IPS DF 6.9 (cell line): ENCODE measurements at regions not wholly inside any gene's neighbourhood (a gene's known extent, or its start where the extent isn't known, plus 50 kb on each side); places are given as distances from the start of the nearest gene placed in this dataset.

ENCODE experiments used
- DNase-seq: peaks from one replicate; pipeline ENCODE4 v3.0.0-alpha.2; 2013; ENCODE audit warnings: low read depth, low spot score
- H3K27ac ChIP-seq: one replicate; pipeline ENCODE4 v1.5.1; 2013; ENCODE audit warnings: low read length, control low read depth
- H3K27me3 ChIP-seq: 2 replicates; pipeline ENCODE4 v1.6.1; 2013; ENCODE audit warnings: mild to moderate bottlenecking, low read length; ENCODE audit not compliant: control insufficient read depth, insufficient read depth
- H3K36me3 ChIP-seq: 2 replicates; pipeline ENCODE4 v1.6.1; 2013; ENCODE audit warnings: low read length; ENCODE audit not compliant: control insufficient read depth, insufficient read depth
- H3K4me1 ChIP-seq: 2 replicates; pipeline ENCODE4 v1.6.1; 2013; ENCODE audit warnings: low read length; ENCODE audit not compliant: control insufficient read depth, insufficient read depth
- H3K4me3 ChIP-seq: 2 replicates; pipeline ENCODE4 v1.5.1; 2013; ENCODE audit warnings: mild to moderate bottlenecking, low read length
- H3K9me3 ChIP-seq: 2 replicates; pipeline ENCODE4 v1.6.1; 2013; ENCODE audit warnings: low read length, inconsistent platforms; ENCODE audit not compliant: control insufficient read depth, insufficient read depth
- WGBS: extraction: QIAGEN DNeasy Blood & Tissue Kit; methylation state at CpG from one replicate; pipeline ENCODE4 v1.1.7; 2013; ENCODE audit warnings: mixed read lengths, missing lambda C conversion rate; ENCODE audit not compliant: insufficient read length, insufficient coverage; 5-methylcytosine and 5-hydroxymethylcytosine counted together

- no peak for DNase-seq
- WGBS: no CpG with 5 or more reads among the region's 3 CpGs
- no peaks in the 10 kb centered on the region for H3K27me3 ChIP-seq
- no peaks in the 10 kb centered on the region; the same call in 1 of the 2 replicates for H3K36me3 ChIP-seq
- no peaks in the 10 kb centered on the region; the same call in 1 of the 2 replicates for H3K9me3 ChIP-seq
- H3K4me3 ChIP-seq: no peak overlapping the region
- no peak overlapping the region for H3K27ac ChIP-seq
- no peaks in the 10 kb centered on the region for H3K4me1 ChIP-seq
These were observed 150.8 kb upstream of the SPATS2L start for GRCh38 chr2:200155652-200156051.

DNA sequence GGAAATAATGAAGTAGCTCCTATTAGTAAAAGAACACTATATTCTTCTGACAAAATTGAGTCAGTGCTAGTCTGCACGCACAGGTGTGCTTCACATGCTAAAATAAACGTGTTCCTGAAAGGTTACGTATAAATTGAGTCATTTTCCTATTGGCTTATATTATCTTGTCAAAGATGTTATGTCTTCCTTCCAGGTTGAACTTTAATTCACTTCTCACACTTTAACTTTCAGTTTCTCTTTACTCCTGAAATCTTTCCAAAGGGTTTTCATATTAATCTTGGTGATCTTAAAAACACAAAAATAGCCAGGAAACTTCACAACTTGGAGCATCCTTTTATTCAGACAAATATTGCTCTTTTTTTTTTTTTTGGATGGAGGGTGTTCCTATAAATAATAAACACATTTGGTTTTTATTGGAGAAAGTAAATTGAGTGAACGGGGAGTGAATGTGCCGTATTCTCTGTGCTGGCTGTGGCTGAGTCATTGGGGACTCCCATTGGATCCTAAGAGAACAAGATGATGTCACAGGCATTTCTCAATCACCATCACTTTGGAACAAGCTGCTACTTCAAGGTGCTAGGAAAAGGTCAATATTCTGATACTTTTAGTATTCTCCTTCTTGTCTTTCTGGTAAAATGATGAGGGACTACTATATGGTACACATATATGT lies 150.2 kb upstream of the SPATS2L start:
- Histone ChIP-seq H3K27ac (no peak overlapping the region), H3K4me3 (no peak overlapping the region), H3K9me3 (no peaks in the 10 kb centered on the region; the same call in 1 of the 2 replicates), H3K4me1 (no peaks in the 10 kb centered on the region), H3K27me3 (no peaks in the 10 kb centered on the region), H3K36me3 (no peaks in the 10 kb centered on the region; the same call in 1 of the 2 replicates)
- 100% methylated on average over 2 of the region's 5 CpGs for WGBS
- DNase-seq: no peak

GRCh38 chr2:200158647-200159356 lies 147.7 kb upstream of the SPATS2L start:
- no peaks in the 10 kb centered on the region for H3K27me3 ChIP-seq
- no peaks in the 10 kb centered on the region for H3K36me3 ChIP-seq
- no peak overlapping the region for H3K4me3 ChIP-seq
- no peaks in the 10 kb centered on the region for H3K4me1 ChIP-seq
- no peak overlapping the region for H3K27ac ChIP-seq
- WGBS: no CpG with 5 or more reads among the region's 1 CpG
- no peaks in the 10 kb centered on the region for H3K9me3 ChIP-seq
- no peak for DNase-seq

- Histone ChIP-seq H3K27me3 (no peaks in the 10 kb centered on the region), H3K27ac (no peak overlapping the region)
- DNase-seq: no peak
These were observed 147.2 kb upstream of the SPATS2L start for GRCh38 chr2:200159357-200159707.

DNA sequence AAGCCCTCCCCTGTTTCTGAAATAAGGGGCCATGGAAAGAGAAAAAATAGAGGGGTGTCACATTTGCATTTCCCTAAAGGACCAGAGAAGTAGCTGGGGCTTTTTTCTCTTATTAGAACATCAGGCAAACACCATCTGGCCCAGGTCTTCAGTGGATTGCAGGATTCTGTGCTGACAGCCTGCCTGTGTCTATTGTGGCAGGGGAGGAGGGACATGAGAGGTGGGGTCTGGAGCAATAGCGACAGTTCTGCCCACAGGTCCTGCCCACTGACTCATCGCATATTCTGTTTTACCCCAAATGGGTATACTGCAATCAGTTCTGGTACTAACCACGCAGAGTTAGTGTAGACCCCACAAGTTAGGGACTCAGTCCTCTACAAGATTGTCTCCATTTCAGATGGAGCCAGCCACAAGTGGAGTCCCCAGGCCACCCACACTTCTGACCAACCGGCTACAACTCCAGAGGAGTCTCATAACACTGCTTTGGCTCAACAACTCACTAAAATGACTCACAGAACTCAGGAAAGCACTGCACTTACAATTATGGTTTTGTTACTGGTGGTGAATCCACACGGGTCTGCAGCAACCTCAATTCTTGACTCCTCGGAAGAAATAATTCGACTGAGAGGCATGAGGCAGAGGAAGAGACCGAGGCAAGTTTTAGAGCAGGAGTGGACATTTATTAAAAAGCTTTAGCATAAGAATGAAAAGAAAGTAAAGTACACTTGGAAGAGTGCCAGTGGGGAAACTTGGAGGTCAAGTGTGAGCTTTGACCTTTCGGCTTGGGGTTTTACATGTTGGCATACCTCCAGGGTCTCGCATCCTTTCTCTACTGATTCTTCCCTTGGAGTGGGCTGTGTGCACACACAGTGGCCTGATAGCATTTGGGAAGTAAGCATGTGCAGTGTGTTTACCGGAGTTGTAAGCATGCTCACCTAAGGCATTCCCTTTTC lies 146.4 kb upstream of the SPATS2L start:
- no peak overlapping the region for H3K4me3 ChIP-seq
- WGBS: no CpG with 5 or more reads among the region's 11 CpGs
- no peaks in the 10 kb centered on the region for H3K9me3 ChIP-seq
- DNase-seq: no peak
- H3K27ac ChIP-seq: no peak overlapping the region
- H3K27me3 ChIP-seq: no peaks in the 10 kb centered on the region
- no peaks in the 10 kb centered on the region for H3K36me3 ChIP-seq
- H3K4me1 ChIP-seq: no peaks in the 10 kb centered on the region

More at GRCh38 chr2:200159357-200159707, 147.2 kb upstream of the SPATS2L start:
- no peaks in the 10 kb centered on the region for H3K9me3 ChIP-seq
- H3K4me1 ChIP-seq: no peaks in the 10 kb centered on the region
- H3K4me3 ChIP-seq: no peak overlapping the region
- H3K36me3 ChIP-seq: no peaks in the 10 kb centered on the region

- H3K27ac ChIP-seq: no peak overlapping the region
- H3K36me3 ChIP-seq: no peaks in the 10 kb centered on the region
- H3K4me3 ChIP-seq: no peak overlapping the region
- no peaks in the 10 kb centered on the region for H3K9me3 ChIP-seq
- no peak for DNase-seq
- no peaks in the 10 kb centered on the region for H3K4me1 ChIP-seq
- WGBS: no CpG with 5 or more reads among the region's 3 CpGs
- H3K27me3 ChIP-seq: no peaks in the 10 kb centered on the region
These were observed 145.0 kb upstream of the SPATS2L start for GRCh38 chr2:200161458-200161857.

DNA sequence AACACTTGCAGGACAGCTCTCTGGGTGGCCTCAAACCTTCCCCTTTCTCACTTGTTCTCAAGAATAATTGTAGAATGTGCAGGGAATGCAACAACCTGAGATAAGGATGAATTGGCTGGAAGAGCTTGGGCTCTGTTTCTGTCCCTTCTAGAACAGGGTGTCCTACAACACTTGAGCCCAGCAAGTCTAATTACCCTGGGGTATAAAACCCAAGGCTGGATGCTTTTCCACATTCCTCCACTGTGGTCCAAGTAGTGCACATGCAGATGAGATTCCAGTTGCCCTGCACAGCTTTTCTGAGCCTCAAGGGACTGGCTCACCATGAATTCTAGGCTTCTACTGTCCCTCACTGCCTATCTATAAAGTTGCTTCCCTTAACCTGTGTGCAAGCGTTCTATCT lies 140.8 kb upstream of the SPATS2L start:
- no peaks in the 10 kb centered on the region for H3K9me3 ChIP-seq
- no peaks in the 10 kb centered on the region for H3K27me3 ChIP-seq
- no CpG with 5 or more reads among the region's 1 CpG for WGBS
- DNase-seq: no peak
- H3K27ac ChIP-seq: no peak overlapping the region
- no peaks in the 10 kb centered on the region for H3K36me3 ChIP-seq
- no peaks in the 10 kb centered on the region for H3K4me1 ChIP-seq
- H3K4me3 ChIP-seq: no peak overlapping the region

DNA sequence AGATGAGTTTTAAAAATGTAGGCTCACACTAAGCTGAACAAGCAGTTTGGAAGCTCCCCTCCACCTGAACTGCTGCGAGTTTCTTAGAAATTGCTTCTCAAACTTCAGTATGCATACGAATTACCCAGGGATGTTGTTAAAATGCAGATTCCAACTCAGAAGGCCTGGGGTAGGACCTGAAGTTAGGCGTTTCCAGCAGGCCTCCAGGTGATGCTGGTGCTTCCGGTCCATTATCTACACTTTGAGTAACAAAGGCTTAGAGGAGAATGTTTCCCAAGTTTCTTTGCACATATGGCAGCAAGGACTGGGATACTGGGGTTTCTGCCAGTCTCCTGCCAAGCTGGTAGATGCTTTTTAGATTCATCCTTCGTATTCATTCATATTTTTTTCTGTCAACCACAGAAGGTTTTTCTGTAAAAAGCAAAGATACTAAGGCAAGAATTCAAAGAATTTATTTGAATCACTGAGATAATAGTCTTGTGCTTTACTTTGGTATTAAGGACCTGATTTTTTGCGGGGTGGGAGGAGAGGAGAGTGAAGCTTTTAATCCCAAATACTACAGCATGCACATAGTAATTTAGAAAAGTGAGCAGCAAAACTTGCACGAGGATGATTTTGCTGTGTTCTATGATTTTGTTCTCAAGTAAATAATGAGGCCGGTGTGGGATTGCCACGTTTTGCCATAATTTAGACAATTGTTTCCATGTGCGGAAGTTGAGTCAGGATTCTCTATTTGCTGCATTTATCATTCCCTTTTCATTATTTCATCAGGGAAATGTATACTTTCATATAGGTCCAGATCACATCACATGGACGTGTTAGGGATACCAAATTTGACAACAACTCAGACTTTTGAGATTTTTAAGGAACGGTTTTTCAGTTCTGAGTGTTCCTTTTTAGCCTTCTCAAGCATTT lies 137.6 kb upstream of the SPATS2L start:
- Histone ChIP-seq H3K27ac (no peak overlapping the region), H3K27me3 (no peaks in the 10 kb centered on the region), H3K9me3 (no peaks in the 10 kb centered on the region), H3K4me1 (no peaks in the 10 kb centered on the region), H3K4me3 (no peak overlapping the region), H3K36me3 (no peaks in the 10 kb centered on the region)
- no CpG with 5 or more reads among the region's 12 CpGs for WGBS
- no peak for DNase-seq

DNA sequence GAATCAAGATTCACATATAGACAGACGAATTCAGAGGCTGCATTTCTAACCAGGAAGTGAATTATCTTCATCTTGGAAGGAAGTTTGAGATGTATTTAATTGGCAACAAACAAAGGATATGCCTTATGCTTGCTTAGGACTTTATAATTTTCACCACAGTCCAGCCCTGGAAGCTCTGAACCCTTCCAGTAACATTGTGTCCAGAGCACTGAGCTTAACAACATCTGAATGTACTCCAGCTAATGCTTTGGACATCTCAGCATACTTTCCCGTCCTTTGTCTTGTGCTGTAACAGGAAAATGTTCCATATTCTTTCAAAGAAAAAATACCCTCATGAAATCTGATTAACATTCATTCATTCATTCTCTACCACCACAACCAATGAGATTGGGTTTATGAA lies 136.3 kb upstream of the SPATS2L start:
- WGBS: no CpG with 5 or more reads among the region's 2 CpGs
- no peaks in the 10 kb centered on the region for H3K27me3 ChIP-seq
- H3K36me3 ChIP-seq: peaks cover 2% of the 10 kb centered on the region; the same call in 1 of the 2 replicates
- no peaks in the 10 kb centered on the region for H3K9me3 ChIP-seq
- no peak overlapping the region for H3K27ac ChIP-seq
- no peaks in the 10 kb centered on the region for H3K4me1 ChIP-seq
- no peak for DNase-seq
- no peak overlapping the region for H3K4me3 ChIP-seq
